CD4-positive, alpha-beta T cell treated with Interleukin-15 for 4 hours (primary cell): ENCODE measurements at regions not wholly inside any gene's neighbourhood (a gene's known extent, or its start where the extent isn't known, plus 50 kb on each side); places are given as distances from the start of the nearest gene placed in this dataset.

Experiments
- DNase-seq: peaks from one replicate; pipeline ENCODE4 v3.0.0-alpha.2; 2020; ENCODE audit warnings: low spot score

GRCh38 chr2:236747426-236747825 lies 177.8 kb downstream of the ACKR3 start:
- no peak for DNase-seq

DNA sequence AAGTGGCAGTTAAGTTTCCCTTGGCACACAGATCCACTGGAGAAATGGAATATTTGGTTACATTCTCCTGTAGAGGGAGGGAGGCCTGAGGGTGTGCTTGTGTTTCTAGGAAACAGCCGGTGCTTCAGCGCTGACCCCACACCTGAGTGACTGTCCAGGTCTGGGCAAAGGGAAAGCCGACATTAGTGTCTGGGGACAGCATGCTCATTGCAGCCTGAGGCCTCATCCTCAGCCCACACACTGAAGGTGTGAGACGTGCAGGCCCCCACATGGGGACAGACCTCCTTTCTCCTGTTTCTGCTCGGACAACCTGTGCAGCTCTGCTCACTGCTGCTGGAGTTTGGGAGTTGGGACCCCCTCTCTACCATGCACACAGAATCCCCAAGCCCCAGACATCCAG lies 178.3 kb downstream of the ACKR3 start:
- DNase-seq, result no peak

- no peak for DNase-seq
Observed at GRCh38 chr2:236748385-236748784, 178.8 kb downstream of the ACKR3 start.

GRCh38 chr2:236748801-236749200 lies 179.2 kb downstream of the ACKR3 start:
- no peak for DNase-seq

DNA sequence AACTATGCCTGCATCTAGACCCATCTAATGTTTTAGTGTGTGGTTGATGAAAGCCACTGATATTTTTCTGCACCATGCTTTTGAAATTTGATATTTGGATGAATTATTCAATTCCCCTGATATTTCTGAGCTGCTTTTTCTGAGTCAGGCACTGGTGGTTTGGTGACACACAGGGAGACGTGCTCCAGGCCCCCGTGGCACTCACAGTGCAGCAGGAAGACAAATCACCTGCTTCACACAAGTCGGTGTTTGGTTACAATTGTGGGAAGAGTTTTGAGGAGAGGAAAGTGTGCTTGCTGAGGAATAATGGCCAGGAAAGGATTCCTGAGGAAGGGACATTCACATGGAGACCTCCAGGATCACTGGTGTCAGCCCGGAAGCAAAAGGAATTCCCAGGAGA lies 179.7 kb downstream of the ACKR3 start:
- no peak for DNase-seq

GRCh38 chr2:236752096-236752495 lies 182.5 kb downstream of the ACKR3 start:
- no peak for DNase-seq

GRCh38 chr2:236753606-236754270 lies 184.1 kb downstream of the ACKR3 start:
- no peak for DNase-seq

GRCh38 chr2:236754271-236754944 lies 184.8 kb downstream of the ACKR3 start:
- no peak for DNase-seq

DNA sequence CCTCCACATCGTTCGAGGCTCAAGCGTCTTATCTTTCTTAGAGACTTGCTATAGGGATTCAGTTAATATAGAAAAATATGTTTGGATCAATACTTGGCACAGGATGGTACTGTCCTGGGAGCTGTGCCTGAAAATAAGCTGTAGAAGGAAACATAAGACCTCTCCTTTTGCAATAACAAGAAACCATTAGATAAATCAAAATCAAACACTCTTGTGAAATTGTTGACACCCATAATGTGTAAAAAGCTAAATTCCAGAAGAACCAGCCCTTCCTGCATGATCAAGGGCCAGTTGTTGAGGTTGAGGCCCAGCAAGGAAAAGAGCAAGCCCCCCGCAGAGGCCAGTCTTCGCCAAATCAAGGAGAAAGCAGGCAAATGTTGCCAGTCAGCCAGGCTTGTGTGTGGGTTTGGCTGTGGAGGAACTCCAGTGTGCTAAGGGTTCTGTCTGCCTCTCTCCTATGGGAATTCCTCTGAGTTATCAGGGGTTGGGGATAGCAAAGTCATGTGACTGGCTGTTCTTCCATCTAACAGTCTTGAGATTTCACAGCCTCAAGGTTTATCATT lies 185.7 kb downstream of the ACKR3 start:
- DNase-seq, result no peak

DNA sequence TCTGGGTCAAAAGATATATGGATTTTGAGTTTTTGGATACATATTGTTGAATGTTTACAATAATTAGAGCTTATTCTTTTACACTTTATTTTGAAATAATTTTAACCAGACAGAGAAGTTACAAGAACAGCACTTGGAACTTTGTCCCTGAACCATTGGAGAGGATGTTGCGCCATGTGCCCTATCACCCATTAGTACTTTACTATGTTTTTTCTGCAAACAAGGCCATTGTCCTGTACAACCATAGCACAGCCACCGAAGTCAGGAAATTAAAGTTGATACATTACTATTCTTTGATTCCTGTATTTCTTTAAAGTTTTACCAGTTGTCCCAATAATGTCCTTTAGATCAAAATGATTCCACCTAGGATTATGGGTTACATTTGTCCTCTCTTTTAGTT lies 188.8 kb downstream of the ACKR3 start:
- no peak for DNase-seq

- DNase-seq, result no peak
Observed at GRCh38 chr2:236760246-236760645, 190.6 kb downstream of the ACKR3 start.

DNA sequence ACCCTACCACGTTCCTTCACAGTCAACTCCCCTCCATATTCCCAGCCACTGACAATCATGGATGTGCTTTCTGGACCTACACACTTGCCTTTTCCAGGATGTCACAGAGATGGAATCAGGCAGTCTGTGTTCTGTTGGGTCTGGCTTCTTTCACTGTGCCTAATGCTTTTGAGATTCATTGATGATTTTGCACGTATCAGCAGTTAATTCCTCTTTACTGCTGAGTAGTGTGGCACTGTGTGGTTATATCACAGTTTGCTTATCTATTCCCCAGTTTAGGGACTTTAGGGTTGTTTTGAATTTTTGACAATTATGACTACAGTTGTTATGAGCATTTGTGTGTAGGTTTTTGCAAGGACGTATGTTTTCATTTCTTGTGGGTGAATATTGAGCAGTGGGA lies 191.7 kb downstream of the ACKR3 start:
- DNase-seq, result no peak

DNA sequence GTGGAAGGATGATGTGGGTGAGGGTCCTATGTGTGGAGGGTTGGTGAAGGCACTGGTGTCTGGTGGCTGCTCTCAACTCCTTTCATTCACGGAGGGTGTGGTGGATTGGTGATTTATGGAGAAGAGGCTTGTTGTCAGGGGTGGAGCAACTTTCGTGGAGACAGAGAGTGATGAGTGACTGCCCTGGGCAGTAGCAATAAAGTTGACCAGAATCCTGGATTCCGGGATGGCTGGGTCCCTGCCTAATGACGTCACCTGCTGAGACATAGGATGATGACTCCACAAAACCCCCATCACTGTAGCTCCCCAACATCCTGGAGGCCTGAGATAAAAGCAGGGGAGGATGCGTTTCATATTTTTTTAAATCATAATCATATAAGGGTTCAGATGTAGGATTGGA lies 193.0 kb downstream of the ACKR3 start:
- DNase-seq, result no peak

- no peak for DNase-seq
Observed at GRCh38 chr2:236763857-236764256, 194.2 kb downstream of the ACKR3 start.

- DNase-seq, result no peak
Observed at GRCh38 chr2:236764716-236765115, 195.1 kb downstream of the ACKR3 start.

- DNase-seq, result no peak
Observed at GRCh38 chr2:236765478-236765877, 195.9 kb downstream of the ACKR3 start.

- DNase-seq, result no peak
Observed at GRCh38 chr2:236766850-236767249, 197.2 kb downstream of the ACKR3 start.

DNA sequence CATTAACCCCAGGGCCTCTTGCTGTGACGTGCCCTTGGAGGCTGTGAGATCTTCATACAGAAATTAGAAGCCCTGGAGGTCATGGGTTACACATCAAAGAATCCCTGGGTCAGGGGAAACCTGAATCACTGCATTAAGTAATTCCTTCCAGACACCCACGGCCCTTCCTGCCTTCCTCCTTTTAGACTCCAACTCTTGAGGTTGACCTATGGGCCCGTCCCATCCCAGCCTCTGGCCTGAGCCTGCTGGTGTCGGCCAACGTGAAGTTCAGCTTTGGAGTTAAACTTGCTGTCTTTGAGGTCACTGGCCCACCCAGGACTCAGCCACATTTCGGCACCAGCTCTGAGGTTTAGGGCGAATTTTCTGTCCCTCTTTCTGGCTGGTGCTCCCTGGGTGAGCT lies 198.3 kb downstream of the ACKR3 start:
- no peak for DNase-seq

DNA sequence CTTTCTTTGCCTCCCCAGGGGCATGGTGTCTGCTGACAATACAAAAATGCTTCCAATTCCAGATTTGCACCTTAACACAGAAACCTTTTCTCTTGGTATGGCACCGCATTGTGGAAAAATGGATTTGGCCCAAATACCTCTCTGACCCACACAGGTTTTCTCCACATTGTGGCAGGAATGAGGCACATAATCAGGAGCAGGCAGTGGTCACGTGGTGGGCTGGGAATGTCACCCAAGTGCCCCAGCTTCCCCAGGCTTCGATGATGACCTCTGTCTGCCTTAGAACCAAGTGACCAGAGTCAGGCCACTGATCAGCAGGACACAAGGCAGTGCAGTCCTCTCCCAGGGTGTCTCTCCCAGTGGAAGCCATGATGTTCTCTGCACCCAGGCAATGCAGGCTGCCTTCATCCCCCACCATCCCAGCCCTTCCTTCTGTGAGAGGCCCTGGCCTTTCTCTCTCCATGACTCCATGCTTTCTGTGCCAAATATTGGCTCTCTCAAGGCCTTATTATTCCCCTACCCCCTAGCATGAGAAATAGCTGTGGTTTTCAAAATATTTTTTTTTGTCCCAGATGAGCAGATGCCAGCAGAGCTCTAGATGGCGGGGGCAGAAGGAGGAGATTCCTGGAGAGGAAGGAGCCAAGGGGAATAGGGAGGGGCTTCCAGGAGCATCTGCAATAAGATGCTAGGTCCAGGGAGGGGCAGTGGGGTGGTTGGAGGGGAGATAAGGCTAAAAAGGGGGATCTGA lies 198.9 kb downstream of the ACKR3 start:
- no peak for DNase-seq

- DNase-seq, result no peak
Observed at GRCh38 chr2:236769981-236770671, 200.5 kb downstream of the ACKR3 start.

- DNase-seq, result no peak
Observed at GRCh38 chr2:236772220-236772837, 202.7 kb downstream of the ACKR3 start.

GRCh38 chr2:236773206-236773605 lies 203.6 kb downstream of the ACKR3 start:
- DNase-seq, result no peak
